ENCODE measurements at regions not wholly inside any gene's neighbourhood (a gene's known extent, or its start where the extent isn't known, plus 50 kb on each side); places are given as distances from the start of the nearest gene placed in this dataset.

DNA sequence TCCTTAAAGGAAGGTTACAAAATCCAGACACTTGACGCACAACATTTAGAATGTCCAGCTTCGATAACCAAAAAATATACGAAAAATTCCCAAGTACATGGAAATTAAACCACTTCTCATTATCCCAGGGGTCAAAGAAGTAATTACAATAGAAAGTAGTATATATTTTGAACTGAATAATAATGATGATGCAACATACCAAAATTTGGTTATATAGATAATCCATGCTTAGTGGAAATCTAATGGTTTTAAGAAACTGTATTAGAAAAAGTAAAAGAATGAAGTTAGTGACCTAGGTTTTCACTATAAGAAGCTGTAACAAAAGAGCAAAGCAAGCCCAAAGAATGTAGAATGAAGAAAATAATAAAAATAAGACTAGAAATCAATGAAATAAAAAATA, 204.0 kb upstream of the PUM3 start:
- no peak for TF ChIP-seq CTCF (IDR thresholded peaks at IDR 0.05; ENCODE audit: poor library complexity)
- TF ChIP-seq EZH2phosphoT487 (IDR thresholded peaks at IDR 0.05; ENCODE audit: low read depth, severe bottlenecking, unreplicated experiment): no peak
